ENCODE measurements at regions not wholly inside any gene's neighbourhood (a gene's known extent, or its start where the extent isn't known, plus 50 kb on each side); places are given as distances from the start of the nearest gene placed in this dataset.
"Not testable (repeated sequence)": the region's sequence is repeated elsewhere in the genome, so short reads cannot be mapped to it uniquely, and the experiment has no call there.

- no peak overlapping the region for H3K4me3 ChIP-seq
- no peak for DNase-seq
- H3K4me1 ChIP-seq, result no peaks in the 10 kb centered on the region
- H3K27me3 ChIP-seq, result no peaks in the 10 kb centered on the region
- H3K27ac ChIP-seq, result no peak overlapping the region
- H3K36me3 ChIP-seq, result no peaks in the 10 kb centered on the region
- H3K9me3 ChIP-seq (replicated peaks), result no peaks in the 10 kb centered on the region; the same call in 1 of the 2 replicates
These were observed 198.9 kb downstream of the ENC1 start for GRCh38 chr5:74441616-74442015.

GRCh38 chr5:74440341-74440740 is 200.2 kb downstream of the ENC1 start:
- Histone ChIP-seq H3K4me1 (no peaks in the 10 kb centered on the region), H3K36me3 (no peaks in the 10 kb centered on the region), H3K27me3 (no peaks in the 10 kb centered on the region), H3K4me3 (no peak overlapping the region), H3K27ac (no peak overlapping the region), H3K9me3 (replicated peaks) (no peaks in the 10 kb centered on the region; the same call in 1 of the 2 replicates)
- no peak for DNase-seq

DNA sequence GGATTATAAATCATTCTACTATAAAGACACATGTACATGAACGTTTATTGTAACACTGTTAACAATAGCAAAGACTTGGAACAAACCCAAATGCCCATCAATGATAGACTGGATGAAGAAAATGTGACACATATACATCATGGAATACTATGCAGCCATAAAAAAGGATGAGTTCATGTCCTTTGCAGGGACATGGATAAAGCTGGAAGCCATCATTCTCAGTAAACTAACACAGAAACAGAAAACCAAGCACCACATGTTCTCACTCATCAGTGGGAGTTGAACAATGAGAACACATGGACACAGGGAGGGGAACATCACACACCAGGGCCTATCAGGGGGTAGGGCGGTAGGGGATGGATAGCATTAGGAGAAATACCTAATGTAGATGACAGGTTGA is 202.7 kb downstream of the ENC1 start:
- not testable (repeated sequence) for H3K36me3 ChIP-seq; H3K4me3 ChIP-seq; DNase-seq; H3K9me3 ChIP-seq (replicated peaks); H3K27ac ChIP-seq; H3K4me1 ChIP-seq; H3K27me3 ChIP-seq

DNA sequence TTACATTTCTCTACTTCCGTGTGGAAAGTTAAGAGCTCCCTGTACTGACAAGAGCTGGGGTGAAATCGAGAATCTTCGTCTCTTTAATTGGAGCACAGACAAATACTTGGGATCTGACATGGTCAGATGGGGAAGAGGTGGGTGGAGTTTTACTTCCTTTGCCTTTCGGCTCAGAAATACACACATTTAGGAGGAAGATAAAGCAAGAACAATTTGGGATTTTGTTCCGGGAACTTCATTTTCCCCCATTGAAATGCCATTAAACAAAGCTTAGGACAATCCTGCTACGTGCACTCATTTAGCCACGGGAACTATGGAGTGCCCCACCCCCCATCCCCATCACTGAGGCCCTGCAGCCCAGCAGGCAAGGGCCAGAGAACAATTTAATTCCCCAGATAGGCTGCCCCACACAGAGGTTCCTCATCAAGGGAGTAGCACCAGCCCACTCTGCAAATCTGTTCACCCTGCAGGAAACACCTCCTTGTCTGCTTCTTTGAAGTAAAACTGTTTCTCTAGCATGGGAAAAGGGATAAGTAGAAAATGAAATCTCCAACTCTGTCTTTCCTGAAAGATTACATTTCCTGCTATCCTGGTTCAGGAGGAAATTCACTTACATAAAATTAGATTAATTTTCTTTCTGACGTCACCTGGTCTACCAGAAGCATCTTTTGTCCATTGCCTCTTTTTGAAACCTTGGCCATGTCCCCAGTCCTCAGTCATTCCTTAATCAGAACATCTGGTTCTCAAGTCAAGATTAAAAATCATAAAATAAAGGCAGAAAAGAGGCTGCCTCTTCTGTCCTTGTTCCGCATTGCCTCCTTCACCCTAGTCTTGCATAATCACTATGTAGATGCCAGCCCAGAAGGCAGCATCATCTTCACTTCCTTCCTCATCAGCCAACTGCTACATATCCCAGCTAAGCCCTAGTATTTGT is 206.4 kb downstream of the ENC1 start:
- Histone ChIP-seq H3K27me3 (no peaks in the 10 kb centered on the region), H3K9me3 (replicated peaks) (no peaks in the 10 kb centered on the region; the same call in 1 of the 2 replicates), H3K4me1 (peaks cover 4% of the 10 kb centered on the region; the same call in 1 of the 2 replicates), H3K36me3 (no peaks in the 10 kb centered on the region), H3K4me3 (peak overlapping the region; percentile 37), H3K27ac (peak overlapping the region; percentile 30; the same call in 1 of the 2 replicates)
- peak in 1 of 2 experiments; percentile 29 for DNase-seq

DNA sequence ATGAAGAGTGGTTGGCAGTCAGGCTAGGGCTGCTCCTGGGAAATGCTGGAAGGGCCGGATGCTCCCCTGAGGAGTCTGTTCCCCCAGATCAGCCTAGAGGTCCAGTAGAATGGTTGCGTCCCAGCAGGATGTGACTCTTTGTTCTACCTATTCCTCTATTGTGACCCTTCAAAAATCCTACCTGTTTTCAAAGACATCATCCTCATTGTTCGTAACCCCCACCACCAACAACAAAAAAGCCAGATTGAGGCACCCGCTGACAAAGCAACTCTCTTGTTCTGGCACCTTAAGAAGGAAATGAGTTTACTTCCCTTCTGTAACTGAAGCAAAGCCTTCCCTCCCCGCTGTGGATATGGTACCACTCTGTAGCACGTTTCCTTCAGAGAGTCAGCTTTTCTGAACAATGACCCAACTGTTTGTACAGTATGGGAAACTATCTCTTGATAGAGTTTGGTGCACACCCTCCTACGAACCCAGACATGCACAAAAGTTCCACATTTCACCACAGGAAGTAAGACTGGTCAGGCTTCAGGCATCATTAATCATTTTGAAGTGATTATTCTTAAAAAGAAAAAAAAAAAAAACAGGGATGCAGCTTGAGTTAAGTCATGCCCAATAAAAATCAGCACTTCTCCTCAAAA is 207.2 kb downstream of the ENC1 start:
- H3K27ac ChIP-seq, result peak overlapping the region; percentile 30; the same call in 1 of the 2 replicates
- peaks cover 4% of the 10 kb centered on the region; the same call in 1 of the 2 replicates for H3K4me1 ChIP-seq
- DNase-seq, result peak; percentile 4 to 27
- H3K36me3 ChIP-seq, result no peaks in the 10 kb centered on the region
- no peaks in the 10 kb centered on the region; the same call in 1 of the 2 replicates for H3K9me3 ChIP-seq (replicated peaks)
- peak overlapping the region; percentile 37; the same call in 1 of the 2 replicates for H3K4me3 ChIP-seq
- no peaks in the 10 kb centered on the region for H3K27me3 ChIP-seq

- Histone ChIP-seq H3K27me3 (no peaks in the 10 kb centered on the region), H3K4me1 (peaks cover 4% of the 10 kb centered on the region; the same call in 1 of the 2 replicates), H3K9me3 (replicated peaks) (no peaks in the 10 kb centered on the region; the same call in 1 of the 2 replicates), H3K4me3 (no peak overlapping the region), H3K27ac (no peak overlapping the region), H3K36me3 (no peaks in the 10 kb centered on the region)
- no peak for DNase-seq
These were observed 207.8 kb downstream of the ENC1 start for GRCh38 chr5:74432721-74433120.

DNA sequence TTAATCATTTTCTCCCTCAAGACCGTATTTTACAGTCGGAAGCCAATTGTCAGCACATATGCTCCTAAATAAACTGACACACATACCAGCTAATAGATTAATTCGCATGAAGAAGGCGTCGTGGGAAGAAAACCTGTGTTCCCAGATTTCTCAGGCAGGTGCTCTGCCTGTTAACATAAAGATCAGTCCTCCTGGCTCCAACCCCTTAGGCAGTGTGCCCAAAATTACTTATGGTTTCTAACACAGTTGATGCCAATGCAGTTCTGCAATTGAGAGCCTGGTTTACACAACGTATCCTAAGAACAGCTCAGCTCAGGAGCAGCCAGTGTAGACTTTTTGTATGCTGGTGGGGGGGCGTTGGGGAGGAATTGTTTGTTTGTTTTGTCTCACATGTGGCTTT is 208.3 kb downstream of the ENC1 start:
- no peak for DNase-seq
- Histone ChIP-seq H3K9me3 (replicated peaks) (no peaks in the 10 kb centered on the region), H3K4me1 (peaks cover 4% of the 10 kb centered on the region; the same call in 1 of the 2 replicates), H3K27me3 (no peaks in the 10 kb centered on the region), H3K27ac (no peak overlapping the region), H3K4me3 (no peak overlapping the region), H3K36me3 (no peaks in the 10 kb centered on the region)

DNA sequence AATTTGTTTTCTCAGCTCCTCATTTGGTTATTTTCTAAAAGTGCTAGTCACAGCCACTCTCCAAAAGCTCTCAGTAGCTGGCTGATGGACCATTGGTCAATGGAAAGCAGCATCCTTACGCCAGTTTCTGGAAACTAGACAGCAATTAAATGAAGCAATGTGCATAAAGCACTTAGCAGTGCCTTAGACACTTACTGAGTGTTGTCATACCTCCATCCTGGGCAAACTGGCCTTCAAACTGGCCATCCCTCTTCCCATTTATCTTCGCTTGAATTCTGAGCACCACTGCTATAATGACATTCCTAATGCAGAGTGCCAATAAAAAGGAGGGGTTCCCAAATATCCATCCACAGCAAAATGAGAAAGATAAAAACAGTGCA is 209.2 kb downstream of the ENC1 start:
- no peaks in the 10 kb centered on the region for H3K36me3 ChIP-seq
- DNase-seq, result no peak
- H3K9me3 ChIP-seq (replicated peaks), result no peaks in the 10 kb centered on the region
- H3K4me3 ChIP-seq, result no peak overlapping the region
- H3K4me1 ChIP-seq, result peaks cover 4% of the 10 kb centered on the region; the same call in 1 of the 2 replicates
- H3K27ac ChIP-seq, result no peak overlapping the region
- no peaks in the 10 kb centered on the region for H3K27me3 ChIP-seq

DNA sequence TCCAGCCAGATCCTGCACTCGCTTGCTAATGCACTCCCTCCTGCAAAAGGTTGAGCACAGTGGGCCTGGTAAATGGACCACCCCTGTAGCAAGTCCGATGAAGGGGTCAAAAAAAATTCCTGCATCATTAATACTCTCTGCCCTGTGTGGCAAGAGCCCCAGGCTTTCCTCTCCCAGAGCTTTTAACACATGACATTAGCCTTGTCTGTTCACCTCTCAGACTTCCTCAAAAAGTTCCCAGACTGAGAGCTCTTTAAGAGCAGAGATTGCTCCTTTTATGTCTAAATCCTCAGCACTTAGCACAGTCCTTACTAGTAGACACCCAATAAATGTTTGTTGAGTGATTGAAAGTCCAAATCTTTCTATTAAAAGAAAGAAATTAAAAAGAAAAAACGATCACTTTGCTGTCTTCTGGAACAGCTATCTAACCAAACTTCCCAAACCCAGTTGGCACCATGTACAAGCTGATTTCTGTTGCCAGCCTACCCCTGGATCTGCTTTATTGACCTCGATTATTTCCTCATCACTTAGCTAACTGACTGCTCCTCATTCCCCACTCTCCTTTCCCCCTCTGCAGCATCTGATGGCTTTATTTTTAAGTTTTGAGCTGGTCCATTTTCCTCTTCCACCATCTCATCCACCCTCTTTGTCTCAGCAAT is 209.8 kb downstream of the ENC1 start:
- Histone ChIP-seq H3K9me3 (replicated peaks) (no peaks in the 10 kb centered on the region), H3K36me3 (no peaks in the 10 kb centered on the region), H3K4me1 (peaks cover 4% of the 10 kb centered on the region; the same call in 1 of the 2 replicates), H3K4me3 (no peak overlapping the region), H3K27ac (no peak overlapping the region), H3K27me3 (no peaks in the 10 kb centered on the region)
- DNase-seq, result no peak

GRCh38 chr5:74429495-74429894 is 211.0 kb downstream of the ENC1 start:
- Histone ChIP-seq H3K27me3 (no peaks in the 10 kb centered on the region), H3K27ac (no peak overlapping the region), H3K4me1 (peaks cover 4% of the 10 kb centered on the region; the same call in 1 of the 2 replicates), H3K4me3 (no peak overlapping the region), H3K9me3 (replicated peaks) (no peaks in the 10 kb centered on the region), H3K36me3 (no peaks in the 10 kb centered on the region)
- no peak for DNase-seq

DNA sequence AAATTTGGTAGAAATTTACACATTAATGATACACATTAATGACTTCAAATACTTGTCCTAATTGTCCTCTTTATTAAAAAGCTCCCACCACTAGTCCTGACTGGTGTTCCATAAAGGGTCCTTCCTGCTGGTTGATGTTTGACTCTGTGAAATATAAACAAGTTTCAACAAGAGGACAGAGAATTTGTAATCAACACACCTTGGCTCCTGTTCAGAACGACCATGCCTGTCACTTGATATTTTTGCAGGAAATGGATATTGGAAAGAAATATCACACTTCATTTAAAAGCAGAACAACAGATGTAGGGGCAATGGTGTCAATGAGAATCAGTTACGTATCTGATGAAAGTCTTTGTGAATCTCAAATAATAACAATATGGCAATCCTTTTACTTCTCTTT is 211.7 kb downstream of the ENC1 start:
- no peak for DNase-seq
- Histone ChIP-seq H3K27ac (no peak overlapping the region), H3K4me1 (peaks cover 4% of the 10 kb centered on the region; the same call in 1 of the 2 replicates), H3K36me3 (no peaks in the 10 kb centered on the region), H3K27me3 (no peaks in the 10 kb centered on the region), H3K4me3 (no peak overlapping the region), H3K9me3 (replicated peaks) (no peaks in the 10 kb centered on the region)

- no peak overlapping the region for H3K27ac ChIP-seq
- H3K27me3 ChIP-seq, result no peaks in the 10 kb centered on the region
- no peaks in the 10 kb centered on the region for H3K36me3 ChIP-seq
- H3K4me1 ChIP-seq, result peaks cover 1% of the 10 kb centered on the region; the same call in 1 of the 2 replicates
- H3K4me3 ChIP-seq, result no peak overlapping the region
- no peaks in the 10 kb centered on the region for H3K9me3 ChIP-seq (replicated peaks)
- no peak for DNase-seq
These were observed 212.3 kb downstream of the ENC1 start for GRCh38 chr5:74428275-74428674.

- no peak for DNase-seq
- H3K4me3 ChIP-seq, result no peak overlapping the region
- H3K4me1 ChIP-seq, result no peaks in the 10 kb centered on the region
- H3K27me3 ChIP-seq, result no peaks in the 10 kb centered on the region
- no peaks in the 10 kb centered on the region for H3K36me3 ChIP-seq
- H3K9me3 ChIP-seq (replicated peaks), result no peaks in the 10 kb centered on the region
- no peak overlapping the region for H3K27ac ChIP-seq
These were observed 214.0 kb downstream of the ENC1 start for GRCh38 chr5:74426506-74426905.

DNA sequence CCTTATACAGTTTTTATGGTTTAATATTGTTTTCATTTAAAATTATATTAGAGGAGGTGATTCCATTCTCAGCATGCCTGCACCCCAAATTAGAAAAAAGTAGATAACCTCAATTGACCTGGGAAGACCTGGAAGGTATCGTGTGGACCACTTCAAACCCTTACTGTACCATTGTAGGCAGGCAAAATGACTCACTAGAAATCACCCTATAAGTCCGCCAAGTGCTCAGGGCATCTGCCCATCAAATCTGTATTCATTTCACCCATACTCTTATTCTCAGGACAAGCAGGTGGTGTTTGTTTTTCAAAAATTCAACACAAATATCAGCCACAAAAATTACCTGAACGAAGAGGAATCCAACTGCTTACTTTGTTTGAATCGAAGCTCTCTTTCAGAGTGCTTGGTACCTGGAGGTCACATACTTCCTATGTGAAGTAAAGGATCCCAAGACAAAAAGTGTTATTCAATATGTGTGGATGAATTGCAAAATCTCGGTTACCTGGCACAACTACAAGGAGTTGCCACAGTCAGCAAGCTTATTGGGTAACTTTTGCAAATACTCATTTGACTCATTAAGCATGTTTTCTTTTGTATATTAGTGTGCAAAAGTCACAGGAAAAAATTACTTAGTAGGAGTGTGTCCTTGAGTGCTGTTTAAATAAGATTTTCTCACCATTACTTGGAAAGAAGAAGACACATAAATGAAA is 216.2 kb downstream of the ENC1 start:
- no peaks in the 10 kb centered on the region for H3K9me3 ChIP-seq (replicated peaks)
- no peaks in the 10 kb centered on the region for H3K27me3 ChIP-seq
- DNase-seq, result no peak
- H3K4me1 ChIP-seq, result peaks cover 9% of the 10 kb centered on the region
- no peaks in the 10 kb centered on the region for H3K36me3 ChIP-seq
- H3K27ac ChIP-seq, result no peak overlapping the region
- H3K4me3 ChIP-seq, result no peak overlapping the region
